Ishikawa (cell line): ENCODE measurements at regions not wholly inside any gene's neighbourhood (a gene's known extent, or its start where the extent isn't known, plus 50 kb on each side); places are given as distances from the start of the nearest gene placed in this dataset.

Experiments
- CEBPB ChIP-seq: IDR thresholded peaks from 2 replicates; pipeline ENCODE4 v1.6.1; 2012
- CREB1 ChIP-seq: IDR thresholded peaks from 2 replicates; pipeline ENCODE4 v1.6.1; 2012; ENCODE audit warnings: low read depth
- EGR1 ChIP-seq: IDR thresholded peaks from 2 replicates; pipeline ENCODE4 v1.6.1; 2012
- EP300 ChIP-seq: IDR thresholded peaks from 2 replicates; pipeline ENCODE4 v1.6.1; 2012; ENCODE audit warnings: borderline replicate concordance
- FOXM1 ChIP-seq: IDR thresholded peaks from 2 replicates; pipeline ENCODE4 v1.6.1; 2012; ENCODE audit warnings: low read depth, borderline replicate concordance
- MAX ChIP-seq: IDR thresholded peaks from 2 replicates; pipeline ENCODE4 v1.6.1; 2012
- RAD21 ChIP-seq: IDR thresholded peaks from 2 replicates; pipeline ENCODE4 v1.6.1; 2012; ENCODE audit warnings: low read depth
- REST ChIP-seq: IDR thresholded peaks from 2 replicates; pipeline ENCODE4 v1.6.1; 2012; ENCODE audit warnings: low read depth, mild to moderate bottlenecking
- TAF1 ChIP-seq: IDR thresholded peaks from 2 replicates; pipeline ENCODE4 v1.6.1; 2012; ENCODE audit warnings: low read depth, mild to moderate bottlenecking
- YY1 ChIP-seq: IDR thresholded peaks from 2 replicates; pipeline ENCODE4 v1.6.1; 2012; ENCODE audit warnings: low read depth

DNA sequence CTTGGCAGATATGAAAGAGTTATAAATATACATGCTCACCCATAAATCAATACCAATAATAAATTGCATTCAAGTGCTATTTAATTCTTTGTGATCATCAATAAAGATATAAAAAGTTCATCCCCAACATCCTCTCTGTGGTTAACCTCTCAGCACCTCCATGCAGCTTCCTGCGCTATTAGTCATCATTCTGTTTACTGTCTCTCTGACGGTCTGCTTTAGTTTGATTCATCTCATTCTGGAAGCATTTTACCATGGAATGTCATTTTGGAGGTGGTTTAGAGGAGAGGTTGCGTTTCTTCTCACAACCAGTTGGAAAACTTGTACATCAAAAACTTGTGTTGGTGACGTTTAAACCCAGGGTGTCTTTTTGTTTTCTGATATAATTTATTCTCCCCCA is 486.6 kb downstream of the BRINP1 start:
- TF ChIP-seq FOXM1 (no peak), REST (no peak), EP300 (no peak), TAF1 (no peak), CEBPB (no peak), YY1 (no peak), CREB1 (no peak), MAX (no peak), EGR1 (no peak), RAD21 (no peak)
